K562 (cell line): ENCODE measurements at regions not wholly inside any gene's neighbourhood (a gene's known extent, or its start where the extent isn't known, plus 50 kb on each side); places are given as distances from the start of the nearest gene placed in this dataset.

ENCODE experiments used
- ATAC-seq: fragments of 200-7000 bp; cut with Tn5 transposase; 3 replicates; pipeline ENCODE4 v1.9.1; 2020; ENCODE audit warnings: moderate library complexity
- BruUV-seq: library from RNA; stranded (reverse); fragments of 400-500 nt; replicated peaks from 2 replicates; lab custom pipeline; 2021; lab: Mats Ljungman, UMichigan
- CTCF ChIA-PET: fragments of 300-600 bp; formaldehyde crosslinking; extraction: SDS; loops from one replicate; lab custom pipeline; 2021; ENCODE audit warnings: low intra/inter-chr PET ratio; lab: Yijun Ruan, JAX
- POLR2A ChIA-PET: fragments of 300-600, 350-650 bp; sonication (Branson Sonifier 250); formaldehyde crosslinking; extraction: SDS; loops from one replicate; lab custom pipeline; 2021; ENCODE audit warnings: antibody characterized with exemption, inconsistent platforms; lab: Yijun Ruan, JAX
- DNase-seq, 4 experiments: peaks; one replicate each; pipeline versions ENCODE4 v3.0.0 to v3.0.0-alpha.2; 2011 to 2018; ENCODE audit warnings: low spot score in 3 of 4, mixed read lengths in 3 of 4; ENCODE audit errors: extremely low read depth in 1 of 4
- FAIRE-seq: peaks from 2 replicates; lab custom pipeline; 2011; peaks lifted over from hg19 to GRCh38; lab: Jason Lieb, UNC
- H2AFZ ChIP-seq: 2 replicates; pipeline ENCODE4 v1.6.0; 2011; ENCODE audit warnings: low read depth, low read length, control low read depth, inconsistent platforms
- H3K27ac ChIP-seq: fragments of 200-600 bp; 3 replicates; pipeline ENCODE4 v1.8.0; 2011; ENCODE audit warnings: low read depth, mild to moderate bottlenecking, control low read depth, inconsistent platforms, low read length, moderate library complexity, mixed read lengths; ENCODE audit errors: extremely low read depth
- H3K27me3 ChIP-seq, 2 experiments: fragments of 300-600 bp in 1 of 2; 2 replicates in 1 of 2; 3 replicates in 1 of 2; pipeline versions ENCODE4 v1.6.0 to v1.8.0; 2011; ENCODE audit warnings: inconsistent platforms in 2 of 2, low read length in 2 of 2, mild to moderate bottlenecking in 1 of 2, mixed read lengths in 1 of 2, moderate library complexity in 1 of 2; ENCODE audit not compliant: control insufficient read depth in 2 of 2, insufficient read depth in 2 of 2
- H3K36me3 ChIP-seq: fragments of 300-600 bp; 3 replicates; pipeline ENCODE4 v1.8.0; 2011; ENCODE audit warnings: mild to moderate bottlenecking, low read length, inconsistent platforms; ENCODE audit not compliant: control insufficient read depth, insufficient read depth
- H3K4me1 ChIP-seq, 2 experiments: fragments of 200-600 bp in 1 of 2; replicated peaks in 1 of 2; 2 replicates in 1 of 2; 3 replicates in 1 of 2; pipeline versions ENCODE4 v1.5.1 to v1.8.0; 2011; ENCODE audit warnings: inconsistent platforms in 2 of 2, low read length in 2 of 2, mild to moderate bottlenecking in 1 of 2, mixed read lengths in 1 of 2, moderate library complexity in 1 of 2; ENCODE audit not compliant: control insufficient read depth in 2 of 2, insufficient read depth in 2 of 2
- H3K4me2 ChIP-seq: 2 replicates; pipeline ENCODE4 v1.6.1; 2011; ENCODE audit warnings: low read length, control low read depth, inconsistent platforms, mixed read lengths; ENCODE audit not compliant: insufficient read depth
- H3K4me3 ChIP-seq: fragments of 200-600 bp; sonication (generic), shearing (Covaris generic); 2 replicates; pipeline ENCODE4 v1.5.1; 2016; ENCODE audit warnings: control low read depth, inconsistent platforms
- H3K79me2 ChIP-seq: fragments of 200-600 bp; 3 replicates; pipeline ENCODE4 v1.8.0; 2011; ENCODE audit warnings: low read length, inconsistent platforms; ENCODE audit not compliant: control insufficient read depth, insufficient read depth
- H3K9ac ChIP-seq, 2 experiments: 2 replicates each; pipeline versions ENCODE4 v1.6.0 to v1.6.1; 2011; ENCODE audit warnings: low read depth in 2 of 2, low read length in 2 of 2, control low read depth in 1 of 2, inconsistent platforms in 1 of 2, mild to moderate bottlenecking in 1 of 2, mixed read lengths in 1 of 2; ENCODE audit not compliant: insufficient read depth in 1 of 2
- H3K9me1 ChIP-seq: one replicate; pipeline ENCODE4 v1.6.0; 2011; ENCODE audit warnings: inconsistent platforms, mild to moderate bottlenecking, low read length, moderate library complexity; ENCODE audit not compliant: control insufficient read depth, insufficient read depth
- H3K9me3 ChIP-seq: replicated peaks from 2 replicates; pipeline ENCODE4 v1.5.1; 2011; ENCODE audit warnings: low read depth, low read length, inconsistent platforms; ENCODE audit not compliant: control insufficient read depth, insufficient read depth
- H4K20me1 ChIP-seq: replicated peaks from 2 replicates; pipeline ENCODE4 v1.6.1; 2011; ENCODE audit warnings: low read length, inconsistent platforms, mixed read lengths; ENCODE audit not compliant: control insufficient read depth, insufficient read depth
- C11orf30 ChIP-seq: fragments of 450-650 bp; IDR thresholded peaks from 2 replicates; pipeline ENCODE4 v1.6.1; 2016; ENCODE audit warnings: low read depth, mild to moderate bottlenecking
- FOXM1 ChIP-seq, 2 experiments: fragments of 450-650 bp in 1 of 2; sonication (generic) in 1 of 2; formaldehyde crosslinking in 1 of 2; IDR thresholded peaks; 2 replicates each; pipeline versions ENCODE4 v1.6.1 to v1.9.0; 2017 to 2022; ENCODE audit warnings: low read depth in 2 of 2, mild to moderate bottlenecking in 2 of 2, missing genetic modification reagents in 1 of 2, moderate library complexity in 1 of 2
- GABPB1 ChIP-seq: sonication (generic); formaldehyde crosslinking; IDR thresholded peaks from 2 replicates; pipeline ENCODE4 v1.8.0; 2022; ENCODE audit warnings: mild to moderate bottlenecking, missing genetic modification reagents
- GATAD2B ChIP-seq: fragments of 450-650 bp; IDR thresholded peaks from 2 replicates; pipeline ENCODE4 v1.6.1; 2017; ENCODE audit warnings: mild to moderate bottlenecking, borderline replicate concordance
- KAT2B ChIP-seq: IDR thresholded peaks from one replicate; pipeline ENCODE4 v1.6.1; 2012; ENCODE audit warnings: low read depth, mild to moderate bottlenecking, control low read depth, inconsistent platforms, low read length, moderate library complexity
- MAFF ChIP-seq: IDR thresholded peaks from 2 replicates; pipeline ENCODE4 v1.6.1; 2012; ENCODE audit warnings: low read length, improper control_type of control experiment
- MAFG ChIP-seq: fragments of 450-650 bp; conservative IDR thresholded peaks from 2 replicates; pipeline ENCODE4 v1.6.1; 2016; ENCODE audit warnings: missing genetic modification characterization, missing compliant biosample characterization
- MAFK ChIP-seq: IDR thresholded peaks from 2 replicates; pipeline ENCODE4 v1.6.1; 2011; ENCODE audit warnings: low read length, improper control_type of control experiment
- MTA2 ChIP-seq: fragments of 450-650 bp; IDR thresholded peaks from 2 replicates; pipeline ENCODE4 v1.6.1; 2016; ENCODE audit warnings: low read depth
- NEUROD1 ChIP-seq: fragments of 150-350 bp; IDR thresholded peaks from 2 replicates; pipeline ENCODE4 v1.6.1; 2014; ENCODE audit warnings: borderline replicate concordance, low read length, low read depth; ENCODE audit not compliant: partially characterized antibody
- NFE2 ChIP-seq: IDR thresholded peaks from 2 replicates; pipeline ENCODE4 v1.6.1; 2014; ENCODE audit warnings: antibody characterized with exemption, low read depth
- NFIC ChIP-seq: fragments of 450-650 bp; IDR thresholded peaks from 2 replicates; pipeline ENCODE4 v1.6.1; 2017; ENCODE audit warnings: mild to moderate bottlenecking, inconsistent platforms
- NONO ChIP-seq, 2 experiments: fragments of 200-400 bp in 1 of 2; fragments of 450-650 bp in 1 of 2; formaldehyde crosslinking in 1 of 2; IDR thresholded peaks; 2 replicates each; pipeline ENCODE4 v1.6.1; 2017; ENCODE audit warnings: low read depth in 2 of 2, mild to moderate bottlenecking in 2 of 2, moderate library complexity in 2 of 2, low read length in 1 of 2
- POLR2A ChIP-seq: fragments of 450-650 bp; conservative IDR thresholded peaks from 2 replicates; pipeline ENCODE4 v1.6.1; 2016
- POLR2B ChIP-seq: fragments of 450-650 bp; IDR thresholded peaks from 2 replicates; pipeline ENCODE4 v1.6.1; 2018; ENCODE audit warnings: low read depth; ENCODE audit not compliant: partially characterized antibody
- POLR2H ChIP-seq: IDR thresholded peaks from 2 replicates; pipeline ENCODE4 v1.6.1; 2016; ENCODE audit warnings: missing genetic modification characterization, low read depth, mild to moderate bottlenecking, control low read depth, missing compliant biosample characterization, moderate library complexity
- SRSF3 ChIP-seq: fragments of 200-400 bp; formaldehyde crosslinking; IDR thresholded peaks from 2 replicates; pipeline ENCODE4 v1.6.1; 2016; ENCODE audit warnings: mild to moderate bottlenecking, low read length, moderate library complexity; ENCODE audit not compliant: insufficient read depth
- SUPT5H ChIP-seq: fragments of 450-650 bp; IDR thresholded peaks from 2 replicates; pipeline ENCODE4 v1.6.1; 2016
- ZNF316 ChIP-seq: fragments of 450-650 bp; IDR thresholded peaks from 2 replicates; pipeline ENCODE4 v1.6.1; 2016
- ZNF830 ChIP-seq: fragments of 250-450 bp; sonication (Bioruptor Pico); IDR thresholded peaks from 2 replicates; pipeline ENCODE4 v1.5.0; 2021; ENCODE audit warnings: mild to moderate bottlenecking
- WGBS: fragments of 100-300 bp; shearing (Covaris generic); methylation state at CpG from one replicate; pipeline ENCODE4 v1.1.6; 2016; ENCODE audit warnings: low coverage, mixed read lengths; ENCODE audit not compliant: insufficient coverage; ENCODE audit errors: missing lambda C conversion rate; 5-methylcytosine and 5-hydroxymethylcytosine counted together
- in situ Hi-C: fragments of 300-500 bp; cut with MboI; formaldehyde crosslinking; loops from 4 replicates; pipeline ENCODE4 v1.15.0; 2018; ENCODE audit warnings: inconsistent platforms, mixed read lengths
- intact Hi-C: fragments of 100-400 bp; cut with micrococcal nuclease; formaldehyde crosslinking; loops from 2 replicates; pipeline ENCODE4 v1.14.2; 2022
- TF ChIP-seq, protein P1 (sequence below), 3 experiments: fragments of 200-800 bp in 1 of 3; fragments of 250-450 bp in 1 of 3; fragments of 450-650 bp in 1 of 3; sonication (Bioruptor Pico) in 1 of 3; sonication (Bioruptor generic) in 1 of 3; formaldehyde crosslinking in 1 of 3; IDR thresholded peaks; 2 replicates each; pipeline versions ENCODE4 v1.6.1 to v1.8.0; 2016 to 2022; ENCODE audit warnings: mild to moderate bottlenecking in 2 of 3, missing genetic modification characterization in 2 of 3, missing compliant biosample characterization in 1 of 3, moderate library complexity in 1 of 3
- TF ChIP-seq, protein P2 (sequence below): sonication (generic); IDR thresholded peaks from 2 replicates; pipeline ENCODE4 v1.6.1; 2016

DNA sequence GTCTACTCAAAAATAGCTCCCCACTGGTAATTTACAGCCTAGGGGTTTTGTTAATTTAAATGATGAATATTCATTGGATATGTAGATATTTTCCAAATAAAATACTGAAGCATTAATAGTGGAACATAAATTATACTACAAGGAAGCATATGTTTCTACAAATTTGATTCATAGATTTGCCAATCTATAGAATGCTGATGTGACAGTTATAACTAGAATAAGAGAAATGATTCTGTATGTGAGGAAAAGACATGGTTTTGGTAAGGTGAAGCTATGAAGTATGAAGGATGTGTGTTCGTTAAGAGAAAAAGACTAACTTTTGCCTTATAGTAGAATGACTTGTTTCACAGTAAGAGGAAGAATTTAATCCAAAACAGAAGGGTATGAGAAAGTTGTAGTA is 61.3 kb downstream of the IARS1 start:
- in situ Hi-C loops = no loop called here
- POLR2A ChIA-PET = interaction anchor here (1.1 to 1.4 kb wide), 2 partner anchors 11 to 85 kb away, joined by 3 to 4 read pairs; no protein-coding TSS in a partner anchor
- Histone ChIP-seq H3K9me3 (no peaks in the 10 kb centered on the region), H3K9me1 (no peaks in the 10 kb centered on the region)
- no peak for TF ChIP-seq MTA2
- TF ChIP-seq ZNF830 (CRISPR knock-in tag) = no peak
- TF ChIP-seq, protein P1, sequence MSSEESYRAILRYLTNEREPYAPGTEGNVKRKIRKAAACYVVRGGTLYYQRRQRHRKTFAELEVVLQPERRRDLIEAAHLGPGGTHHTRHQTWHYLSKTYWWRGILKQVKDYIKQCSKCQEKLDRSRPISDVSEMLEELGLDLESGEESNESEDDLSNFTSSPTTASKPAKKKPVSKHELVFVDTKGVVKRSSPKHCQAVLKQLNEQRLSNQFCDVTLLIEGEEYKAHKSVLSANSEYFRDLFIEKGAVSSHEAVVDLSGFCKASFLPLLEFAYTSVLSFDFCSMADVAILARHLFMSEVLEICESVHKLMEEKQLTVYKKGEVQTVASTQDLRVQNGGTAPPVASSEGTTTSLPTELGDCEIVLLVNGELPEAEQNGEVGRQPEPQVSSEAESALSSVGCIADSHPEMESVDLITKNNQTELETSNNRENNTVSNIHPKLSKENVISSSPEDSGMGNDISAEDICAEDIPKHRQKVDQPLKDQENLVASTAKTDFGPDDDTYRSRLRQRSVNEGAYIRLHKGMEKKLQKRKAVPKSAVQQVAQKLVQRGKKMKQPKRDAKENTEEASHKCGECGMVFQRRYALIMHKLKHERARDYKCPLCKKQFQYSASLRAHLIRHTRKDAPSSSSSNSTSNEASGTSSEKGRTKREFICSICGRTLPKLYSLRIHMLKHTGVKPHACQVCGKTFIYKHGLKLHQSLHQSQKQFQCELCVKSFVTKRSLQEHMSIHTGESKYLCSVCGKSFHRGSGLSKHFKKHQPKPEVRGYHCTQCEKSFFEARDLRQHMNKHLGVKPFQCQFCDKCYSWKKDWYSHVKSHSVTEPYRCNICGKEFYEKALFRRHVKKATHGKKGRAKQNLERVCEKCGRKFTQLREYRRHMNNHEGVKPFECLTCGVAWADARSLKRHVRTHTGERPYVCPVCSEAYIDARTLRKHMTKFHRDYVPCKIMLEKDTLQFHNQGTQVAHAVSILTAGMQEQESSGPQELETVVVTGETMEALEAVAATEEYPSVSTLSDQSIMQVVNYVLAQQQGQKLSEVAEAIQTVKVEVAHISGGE (CRISPR knock-in tag; IDR thresholded peaks at IDR 0.05) = no peak
- no peak for TF ChIP-seq KAT2B
- no peak for TF ChIP-seq NONO (IDR thresholded peaks at IDR 0.05; ENCODE audit: low read depth in 2 of 2, low read length in 1 of 2)
- no peak for TF ChIP-seq GATAD2B
- 0 out of 2 replicates have a peak, but pooled peaks have one; percentile 14 for TF ChIP-seq MAFF
- no peak for TF ChIP-seq FOXM1 (IDR thresholded peaks at IDR 0.05; ENCODE audit: low read depth)
- TF ChIP-seq FOXM1 (CRISPR knock-in tag; IDR thresholded peaks at IDR 0.05; ENCODE audit: low read depth) = no peak
- TF ChIP-seq GABPB1 (CRISPR knock-in tag) = no peak
- TF ChIP-seq NFE2 = no peak
- TF ChIP-seq NFIC = no peak
- peak; percentile 38 for TF ChIP-seq POLR2B
- no peak for TF ChIP-seq NEUROD1
- TF ChIP-seq, protein P2, sequence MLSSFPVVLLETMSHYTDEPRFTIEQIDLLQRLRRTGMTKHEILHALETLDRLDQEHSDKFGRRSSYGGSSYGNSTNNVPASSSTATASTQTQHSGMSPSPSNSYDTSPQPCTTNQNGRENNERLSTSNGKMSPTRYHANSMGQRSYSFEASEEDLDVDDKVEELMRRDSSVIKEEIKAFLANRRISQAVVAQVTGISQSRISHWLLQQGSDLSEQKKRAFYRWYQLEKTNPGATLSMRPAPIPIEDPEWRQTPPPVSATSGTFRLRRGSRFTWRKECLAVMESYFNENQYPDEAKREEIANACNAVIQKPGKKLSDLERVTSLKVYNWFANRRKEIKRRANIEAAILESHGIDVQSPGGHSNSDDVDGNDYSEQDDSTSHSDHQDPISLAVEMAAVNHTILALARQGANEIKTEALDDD = no peak
- peak; percentile 35; the same call in 1 of the 2 replicates for TF ChIP-seq POLR2H (tag)
- TF ChIP-seq SRSF3 = no peak
- TF ChIP-seq ZNF316 = peak; percentile 93
- peak; percentile 35; the same call in 1 of the 2 replicates for TF ChIP-seq MAFK
- TF ChIP-seq C11orf30 = peak; percentile 79
- peak; percentile 58 for TF ChIP-seq MAFG (tag)
- 0 out of 2 replicates have a peak, but pooled peaks have one; percentile 36 for TF ChIP-seq POLR2A
- TF ChIP-seq SUPT5H = peak; percentile 46; the same call in 1 of the 2 replicates
- TF ChIP-seq, all 486 proteins: peak for 9
- intact Hi-C loops = no loop called here
- H3K9ac ChIP-seq = no peak overlapping the region
- H2AFZ ChIP-seq = no peak overlapping the region
- no peaks in the 10 kb centered on the region for H4K20me1 ChIP-seq
- H3K4me3 ChIP-seq = no peak overlapping the region
- CTCF ChIA-PET = no interaction called here
- 87% methylated on average over 1 of the region's 1 CpG for WGBS
- no TSS peak for BruUV-seq
- H3K36me3 ChIP-seq = peaks cover 88% of the 10 kb centered on the region
- FAIRE-seq = no peak
- no peaks in the 10 kb centered on the region for H3K27me3 ChIP-seq
- H3K27ac ChIP-seq = no peak overlapping the region
- no peak for ATAC-seq
- no peaks in the 10 kb centered on the region for H3K4me1 ChIP-seq
- H3K79me2 ChIP-seq = peaks cover 4% of the 10 kb centered on the region; the same call in 1 of the 3 replicates
- DNase-seq = no peak
- H3K4me2 ChIP-seq = no peak overlapping the region
